ENCODE measurements at regions not wholly inside any gene's neighbourhood (a gene's known extent, or its start where the extent isn't known, plus 50 kb on each side); places are given as distances from the start of the nearest gene placed in this dataset.

DNA sequence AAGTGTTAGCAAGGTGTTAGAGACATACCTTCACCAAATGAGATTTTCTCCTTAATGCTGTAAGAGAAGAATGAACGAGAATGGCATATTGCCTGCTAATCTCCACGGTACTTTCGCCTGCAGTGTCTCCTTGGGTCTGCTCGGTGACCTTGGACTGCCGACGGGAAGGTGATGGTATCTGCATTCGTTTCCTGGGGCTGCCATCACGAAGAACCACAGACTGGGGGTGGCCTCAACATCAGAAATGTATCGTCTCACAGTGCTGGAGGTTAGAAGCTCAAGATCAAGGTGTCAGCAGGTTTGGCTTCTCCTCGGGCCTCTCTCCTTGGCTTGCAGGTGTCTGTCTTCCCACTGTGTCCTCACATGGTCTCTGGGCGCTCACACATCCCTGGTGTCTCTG lies 86.3 kb upstream of the TNRC6C start:
- H3K36me3 ChIP-seq (ENCODE audit: control insufficient read depth in 4 of 4, insufficient read depth in 3 of 4, low read depth in 1 of 4, low read length in 3 of 4): no peaks in the 10 kb centered on the region
- no peak overlapping the region for H3K4me3 ChIP-seq (ENCODE audit: low read depth in 1 of 3, low read length in 3 of 3)
- TF ChIP-seq TAF1 (conservative IDR thresholded peaks at IDR 0.05) (no peak), GABPA (IDR thresholded peaks at IDR 0.05 in 1 of 2, conservative IDR thresholded peaks at IDR 0.05 in 1 of 2) (no peak), RAD21 (IDR thresholded peaks at IDR 0.05) (no peak), ZBTB33 (IDR thresholded peaks at IDR 0.05) (no peak), FOXA2 (IDR thresholded peaks at IDR 0.05) (no peak), RXRA (IDR thresholded peaks at IDR 0.05) (no peak), NR2F2 (IDR thresholded peaks at IDR 0.05) (no peak), REST (IDR thresholded peaks at IDR 0.05) (no peak), EGR1 (IDR thresholded peaks at IDR 0.05; ENCODE audit: low read depth in 2 of 2) (no peak), YY1 (IDR thresholded peaks at IDR 0.05) (no peak), SP1 (IDR thresholded peaks at IDR 0.05) (no peak), FOXA1 (IDR thresholded peaks at IDR 0.05) (no peak), JUND (IDR thresholded peaks at IDR 0.05) (no peak), HNF4G (IDR thresholded peaks at IDR 0.05) (no peak)
- TF ChIP-seq, protein P1, sequence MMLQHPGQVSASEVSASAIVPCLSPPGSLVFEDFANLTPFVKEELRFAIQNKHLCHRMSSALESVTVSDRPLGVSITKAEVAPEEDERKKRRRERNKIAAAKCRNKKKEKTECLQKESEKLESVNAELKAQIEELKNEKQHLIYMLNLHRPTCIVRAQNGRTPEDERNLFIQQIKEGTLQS (IDR thresholded peaks at IDR 0.05): no peak
- TF ChIP-seq, protein P2, sequence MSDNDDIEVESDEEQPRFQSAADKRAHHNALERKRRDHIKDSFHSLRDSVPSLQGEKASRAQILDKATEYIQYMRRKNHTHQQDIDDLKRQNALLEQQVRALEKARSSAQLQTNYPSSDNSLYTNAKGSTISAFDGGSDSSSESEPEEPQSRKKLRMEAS (IDR thresholded peaks at IDR 0.05): no peak
- TF ChIP-seq, protein P3, sequence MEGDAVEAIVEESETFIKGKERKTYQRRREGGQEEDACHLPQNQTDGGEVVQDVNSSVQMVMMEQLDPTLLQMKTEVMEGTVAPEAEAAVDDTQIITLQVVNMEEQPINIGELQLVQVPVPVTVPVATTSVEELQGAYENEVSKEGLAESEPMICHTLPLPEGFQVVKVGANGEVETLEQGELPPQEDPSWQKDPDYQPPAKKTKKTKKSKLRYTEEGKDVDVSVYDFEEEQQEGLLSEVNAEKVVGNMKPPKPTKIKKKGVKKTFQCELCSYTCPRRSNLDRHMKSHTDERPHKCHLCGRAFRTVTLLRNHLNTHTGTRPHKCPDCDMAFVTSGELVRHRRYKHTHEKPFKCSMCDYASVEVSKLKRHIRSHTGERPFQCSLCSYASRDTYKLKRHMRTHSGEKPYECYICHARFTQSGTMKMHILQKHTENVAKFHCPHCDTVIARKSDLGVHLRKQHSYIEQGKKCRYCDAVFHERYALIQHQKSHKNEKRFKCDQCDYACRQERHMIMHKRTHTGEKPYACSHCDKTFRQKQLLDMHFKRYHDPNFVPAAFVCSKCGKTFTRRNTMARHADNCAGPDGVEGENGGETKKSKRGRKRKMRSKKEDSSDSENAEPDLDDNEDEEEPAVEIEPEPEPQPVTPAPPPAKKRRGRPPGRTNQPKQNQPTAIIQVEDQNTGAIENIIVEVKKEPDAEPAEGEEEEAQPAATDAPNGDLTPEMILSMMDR (IDR thresholded peaks at IDR 0.05; ENCODE audit: low read depth, low read length, missing input control): no peak
- WGBS: 67% methylated on average over 11 of the region's 11 CpGs
- H3K27me3 ChIP-seq (ENCODE audit: control insufficient read depth in 4 of 4, insufficient read depth in 4 of 4, low read length in 3 of 4): peaks cover 0 to 7% (median 0%) of the 10 kb centered on the region in 4 donors
- no peaks in the 10 kb centered on the region for H3K4me1 ChIP-seq (ENCODE audit: control insufficient read depth in 4 of 4, insufficient read depth in 4 of 4, low read length in 3 of 4)
- no peak overlapping the region for H3K27ac ChIP-seq (ENCODE audit: low read depth in 1 of 2, low read length in 2 of 2)
- peaks cover 0 to 4% (median 0%) of the 10 kb centered on the region in 4 donors for H3K9me3 ChIP-seq (ENCODE audit: control insufficient read depth in 4 of 4, low read length in 3 of 4)
- H3K9ac ChIP-seq (ENCODE audit: low read depth in 1 of 2, low read length in 2 of 2): no peak overlapping the region
- no peak for DNase-seq (ENCODE audit: low spot score)

Measured in liver (tissue), 8 donors.